ENCODE measurements at regions not wholly inside any gene's neighbourhood (a gene's known extent, or its start where the extent isn't known, plus 50 kb on each side); places are given as distances from the start of the nearest gene placed in this dataset.

GRCh38 chr20:19956976-19957375, 60.2 kb upstream of the NAA20 start:
- Histone ChIP-seq H3F3A (ENCODE audit: insufficient read depth, low read depth) (no peaks in the 10 kb centered on the region), H2AFZ (no peak overlapping the region), H3K9me2 (ENCODE audit: insufficient read depth) (no peaks in the 10 kb centered on the region), H3K9me3 (ENCODE audit: insufficient read depth, low read depth) (no peaks in the 10 kb centered on the region), H4K20me1 (ENCODE audit: insufficient read depth) (no peaks in the 10 kb centered on the region), H3K4me3 (no peak overlapping the region), H3K27ac (no peak overlapping the region), H3K79me2 (ENCODE audit: low read depth) (no peaks in the 10 kb centered on the region), H3K4me2 (no peak overlapping the region), H3K36me3 (ENCODE audit: low read depth) (no peaks in the 10 kb centered on the region), H3K27me3 (ENCODE audit: insufficient read depth, low read depth) (no peaks in the 10 kb centered on the region), H3K4me1 (replicated peaks; ENCODE audit: insufficient read depth) (no peaks in the 10 kb centered on the region)
- no TSS peak for BruUV-seq (replicated peaks)
- POLR2A ChIA-PET (ENCODE audit: unreplicated experiment): no interaction called here
- DNase-seq: no peak
- CTCF ChIA-PET: no interaction called here
- intact Hi-C loops (cut with micrococcal nuclease; ENCODE audit: unreplicated experiment): no loop called here
- TF ChIP-seq CTCF (conservative IDR thresholded peaks at IDR 0.05): no peak
- TF ChIP-seq EZH2 (IDR thresholded peaks at IDR 0.05; ENCODE audit: low read depth): no peak

- Histone ChIP-seq H3K4me1 (replicated peaks; ENCODE audit: insufficient read depth) (no peaks in the 10 kb centered on the region), H4K20me1 (ENCODE audit: insufficient read depth) (no peaks in the 10 kb centered on the region), H3K79me2 (ENCODE audit: low read depth) (no peaks in the 10 kb centered on the region), H3K36me3 (ENCODE audit: low read depth) (no peaks in the 10 kb centered on the region), H3K9me2 (ENCODE audit: insufficient read depth) (no peaks in the 10 kb centered on the region), H3K9me3 (ENCODE audit: insufficient read depth, low read depth) (no peaks in the 10 kb centered on the region), H3K4me2 (no peak overlapping the region), H3K27me3 (ENCODE audit: insufficient read depth, low read depth) (no peaks in the 10 kb centered on the region), H3K27ac (no peak overlapping the region), H3K4me3 (no peak overlapping the region), H2AFZ (no peak overlapping the region), H3F3A (ENCODE audit: insufficient read depth, low read depth) (peaks cover under 1% of the 10 kb centered on the region; the same call in 1 of the 2 replicates)
- intact Hi-C loops (cut with micrococcal nuclease; ENCODE audit: unreplicated experiment): no loop called here
- no peak for TF ChIP-seq CTCF (conservative IDR thresholded peaks at IDR 0.05)
- TF ChIP-seq EZH2 (IDR thresholded peaks at IDR 0.05; ENCODE audit: low read depth): no peak
- CTCF ChIA-PET: no interaction called here
- POLR2A ChIA-PET (ENCODE audit: unreplicated experiment): no interaction called here
- DNase-seq: no peak
- no TSS peak for BruUV-seq (replicated peaks)
Observed at GRCh38 chr20:19958219-19958618, 58.9 kb upstream of the NAA20 start.

- peaks cover 8% of the 10 kb centered on the region; the same call in 1 of the 2 replicates for H3F3A ChIP-seq (ENCODE audit: insufficient read depth, low read depth)
- BruUV-seq (replicated peaks): no TSS peak
- H3K79me2 ChIP-seq (ENCODE audit: low read depth): no peaks in the 10 kb centered on the region
- ChIA-PET CTCF (no interaction called here), POLR2A (ENCODE audit: unreplicated experiment) (no interaction called here)
- TF ChIP-seq EZH2 (IDR thresholded peaks at IDR 0.05; ENCODE audit: low read depth) (no peak), CTCF (conservative IDR thresholded peaks at IDR 0.05) (no peak)
- no peaks in the 10 kb centered on the region for H3K9me2 ChIP-seq (ENCODE audit: insufficient read depth)
- no peak overlapping the region for H3K27ac ChIP-seq
- no peak overlapping the region for H2AFZ ChIP-seq
- DNase-seq: no peak
- no peak overlapping the region for H3K4me2 ChIP-seq
- H3K36me3 ChIP-seq (ENCODE audit: low read depth): no peaks in the 10 kb centered on the region
- no peaks in the 10 kb centered on the region for H4K20me1 ChIP-seq (ENCODE audit: insufficient read depth)
- H3K9me3 ChIP-seq (ENCODE audit: insufficient read depth, low read depth): no peaks in the 10 kb centered on the region
- no peaks in the 10 kb centered on the region for H3K27me3 ChIP-seq (ENCODE audit: insufficient read depth, low read depth)
- no peak overlapping the region for H3K4me3 ChIP-seq
- intact Hi-C loops (cut with micrococcal nuclease; ENCODE audit: unreplicated experiment): no loop called here
- peaks cover 2% of the 10 kb centered on the region for H3K4me1 ChIP-seq (replicated peaks; ENCODE audit: insufficient read depth)
Observed at GRCh38 chr20:19958928-19959327, 58.2 kb upstream of the NAA20 start.
